H1 (cell line): ENCODE measurements at regions not wholly inside any gene's neighbourhood (a gene's known extent, or its start where the extent isn't known, plus 50 kb on each side); places are given as distances from the start of the nearest gene placed in this dataset.

Experiments used
- CTCF ChIA-PET: fragments of 300-600 bp; sonication (Branson Sonifier 250); formaldehyde crosslinking; loops from one replicate; lab custom pipeline; 2021; ENCODE audit not compliant: partially characterized antibody; lab: Charles Lee
- POLR2A ChIA-PET: fragments of 300-600 bp; sonication (Branson Sonifier 250); formaldehyde crosslinking; loops from one replicate; lab custom pipeline; 2021; ENCODE audit warnings: inconsistent platforms; ENCODE audit not compliant: partially characterized antibody; lab: Charles Lee
- DNase-seq, 2 experiments: peaks; one replicate each; pipeline versions ENCODE4 v3.0.0 to v3.0.0-alpha.2; 2010 to 2022; ENCODE audit warnings: low spot score in 2 of 2, low read depth in 1 of 2, mixed read lengths in 1 of 2
- FAIRE-seq: peaks from 2 replicates; lab custom pipeline; 2011; peaks lifted over from hg19 to GRCh38; lab: Jason Lieb, UNC
- H2AFZ ChIP-seq: 2 replicates; pipeline ENCODE4 v1.8.1; 2012; ENCODE audit warnings: low read length, inconsistent platforms
- H2AK5ac ChIP-seq: 2 replicates; pipeline ENCODE4 v1.6.1; 2013; ENCODE audit warnings: low read depth, low read length
- H2BK120ac ChIP-seq: replicated peaks from 2 replicates; pipeline ENCODE3; 2013; ENCODE audit warnings: low read depth, low read length, inconsistent platforms
- H2BK12ac ChIP-seq: 2 replicates; pipeline ENCODE4 v1.6.1; 2013; ENCODE audit warnings: low read depth, low read length
- H2BK15ac ChIP-seq: 2 replicates; pipeline ENCODE4 v1.6.1; 2013; ENCODE audit warnings: low read length
- H2BK20ac ChIP-seq: 2 replicates; pipeline ENCODE4 v1.6.1; 2013; ENCODE audit warnings: low read length
- H2BK5ac ChIP-seq: 2 replicates; pipeline ENCODE4 v1.6.1; 2013; ENCODE audit warnings: low read depth, low read length
- H3K14ac ChIP-seq: 2 replicates; pipeline ENCODE4 v1.6.1; 2013; ENCODE audit warnings: inconsistent platforms; ENCODE audit not compliant: insufficient read length
- H3K18ac ChIP-seq: 2 replicates; pipeline ENCODE4 v1.6.1; 2013; ENCODE audit warnings: low read length; ENCODE audit errors: extremely low read depth
- H3K23ac ChIP-seq: 2 replicates; pipeline ENCODE4 v1.6.1; 2013; ENCODE audit warnings: inconsistent platforms; ENCODE audit not compliant: insufficient read length
- H3K23me2 ChIP-seq: 2 replicates; pipeline ENCODE4 v1.6.1; 2013; ENCODE audit warnings: low read depth, low read length
- H3K27ac ChIP-seq: 2 replicates; pipeline ENCODE4 v1.6.1; 2011; ENCODE audit warnings: low read depth, low read length, inconsistent platforms
- H3K27me3 ChIP-seq, 4 experiments: replicated peaks in 1 of 4; 1 replicate in 1 of 4; 2 replicates in 3 of 4; pipeline versions ENCODE4 v1.6.1 to v1.8.1; 2011 to 2013; ENCODE audit warnings: low read length in 3 of 4, mild to moderate bottlenecking in 3 of 4, inconsistent platforms in 2 of 4, mixed read lengths in 2 of 4, moderate library complexity in 1 of 4; ENCODE audit not compliant: control insufficient read depth in 3 of 4, insufficient read depth in 3 of 4; ENCODE audit errors: extremely low read depth in 1 of 4
- H3K36me3 ChIP-seq, 4 experiments: 2 replicates each; pipeline versions ENCODE4 v1.6.1 to v1.8.1; 2011 to 2013; ENCODE audit warnings: mild to moderate bottlenecking in 4 of 4, low read length in 3 of 4, moderate library complexity in 2 of 4, control low read depth in 1 of 4, inconsistent platforms in 1 of 4; ENCODE audit not compliant: insufficient read depth in 4 of 4, control insufficient read depth in 2 of 4
- H3K4ac ChIP-seq: replicated peaks from 2 replicates; pipeline ENCODE3; 2013; ENCODE audit warnings: low read length, low read depth, mixed read lengths, inconsistent platforms; ENCODE audit not compliant: insufficient read length
- H3K4me1 ChIP-seq, 4 experiments: replicated peaks in 1 of 4; 1 replicate in 1 of 4; 2 replicates in 3 of 4; pipeline versions ENCODE4 v1.6.1 to v1.8.1; 2011 to 2013; ENCODE audit warnings: low read length in 3 of 4, inconsistent platforms in 2 of 4, mixed read lengths in 1 of 4; ENCODE audit not compliant: insufficient read depth in 4 of 4, control insufficient read depth in 3 of 4
- H3K4me2 ChIP-seq, 2 experiments: 2 replicates each; pipeline versions ENCODE4 v1.6.1 to v1.8.1; 2011 to 2013; ENCODE audit warnings: low read depth in 2 of 2, low read length in 2 of 2, control low read depth in 1 of 2, inconsistent platforms in 1 of 2, mild to moderate bottlenecking in 1 of 2; ENCODE audit not compliant: insufficient read depth in 1 of 2
- H3K4me3 ChIP-seq, 4 experiments: fragments of 200-600, 300-600 bp in 1 of 4; sonication (generic), shearing (Covaris generic), sonication (Bioruptor Twin) in 1 of 4; 2 replicates each; pipeline versions ENCODE4 v1.5.1 to v1.8.1; 2011 to 2016; ENCODE audit warnings: low read length in 4 of 4, low read depth in 3 of 4, control low read depth in 2 of 4, inconsistent platforms in 2 of 4, mild to moderate bottlenecking in 2 of 4, mixed read lengths in 1 of 4, moderate library complexity in 1 of 4; ENCODE audit not compliant: insufficient read depth in 2 of 4; ENCODE audit errors: extremely low read depth in 1 of 4
- H3K56ac ChIP-seq: replicated peaks from 2 replicates; pipeline ENCODE3; 2013; ENCODE audit warnings: low read depth, mild to moderate bottlenecking, mixed read lengths, low read length, inconsistent platforms; ENCODE audit not compliant: insufficient read length
- H3K79me1 ChIP-seq: 2 replicates; pipeline ENCODE4 v1.6.1; 2013; ENCODE audit warnings: low read depth, low read length, control low read depth
- H3K79me2 ChIP-seq, 2 experiments: 2 replicates each; pipeline versions ENCODE4 v1.6.1 to v1.8.1; 2012 to 2013; ENCODE audit warnings: low read length in 2 of 2, mild to moderate bottlenecking in 2 of 2, inconsistent platforms in 1 of 2; ENCODE audit not compliant: insufficient read depth in 2 of 2, control insufficient read depth in 1 of 2
- H3K9ac ChIP-seq, 4 experiments: replicated peaks in 1 of 4; 1 replicate in 1 of 4; 2 replicates in 3 of 4; pipeline versions ENCODE4 v1.6.1 to v1.8.1; 2011 to 2013; ENCODE audit warnings: low read depth in 3 of 4, low read length in 3 of 4, control low read depth in 2 of 4, mild to moderate bottlenecking in 2 of 4, moderate library complexity in 2 of 4, inconsistent platforms in 1 of 4; ENCODE audit errors: extremely low read depth in 1 of 4
- H3K9me3 ChIP-seq, 2 experiments: 2 replicates each; pipeline versions ENCODE4 v1.6.1 to v1.8.1; 2012 to 2013; ENCODE audit warnings: mild to moderate bottlenecking in 2 of 2, moderate library complexity in 2 of 2, control low read depth in 1 of 2, inconsistent platforms in 1 of 2, low read depth in 1 of 2, low read length in 1 of 2, mixed read lengths in 1 of 2; ENCODE audit not compliant: insufficient read depth in 2 of 2
- H4K20me1 ChIP-seq, 2 experiments: replicated peaks in 1 of 2; 2 replicates each; pipeline versions ENCODE3 to v1.8.1; 2011 to 2013; ENCODE audit warnings: inconsistent platforms in 2 of 2, low read length in 2 of 2, mild to moderate bottlenecking in 1 of 2; ENCODE audit not compliant: insufficient read depth in 2 of 2, control insufficient read depth in 1 of 2
- H4K5ac ChIP-seq: 2 replicates; pipeline ENCODE4 v1.6.1; 2013; ENCODE audit warnings: low read length, low read depth, mixed read lengths, inconsistent platforms; ENCODE audit not compliant: insufficient read length
- H4K8ac ChIP-seq: 2 replicates; pipeline ENCODE4 v1.8.0; 2013; ENCODE audit warnings: mild to moderate bottlenecking, moderate library complexity, low read length, inconsistent platforms; ENCODE audit not compliant: insufficient read depth; ENCODE audit errors: extremely low read depth
- H4K91ac ChIP-seq: replicated peaks from 2 replicates; pipeline ENCODE3; 2013; ENCODE audit warnings: low read length, mixed read lengths, inconsistent platforms; ENCODE audit not compliant: insufficient read length
- BACH1 ChIP-seq: IDR thresholded peaks from 2 replicates; pipeline ENCODE4 v1.6.1; 2012; ENCODE audit warnings: low read length, improper control_type of control experiment
- BCL11A ChIP-seq, 2 experiments: IDR thresholded peaks; one replicate each; pipeline ENCODE4 v1.6.1; 2011; ENCODE audit warnings: low read depth in 2 of 2, low read length in 2 of 2, mild to moderate bottlenecking in 2 of 2
- CHD2 ChIP-seq: IDR thresholded peaks from 2 replicates; pipeline ENCODE4 v1.6.1; 2012; ENCODE audit warnings: low read length, improper control_type of control experiment
- EP300 ChIP-seq, 2 experiments: IDR thresholded peaks; 1 replicate in 1 of 2; 2 replicates in 1 of 2; pipeline ENCODE4 v1.6.1; 2011 to 2012; ENCODE audit warnings: low read depth in 2 of 2, low read length in 2 of 2, mild to moderate bottlenecking in 2 of 2, borderline replicate concordance in 1 of 2, inconsistent platforms in 1 of 2, moderate library complexity in 1 of 2
- FOSL1 ChIP-seq: IDR thresholded peaks from 2 replicates; pipeline ENCODE4 v1.6.1; 2011; ENCODE audit warnings: mild to moderate bottlenecking, low read depth, low read length, moderate library complexity; ENCODE audit not compliant: insufficient read depth
- GABPA ChIP-seq: IDR thresholded peaks from 2 replicates; pipeline ENCODE4 v1.6.1; 2011; ENCODE audit warnings: mild to moderate bottlenecking, low read length, moderate library complexity, borderline replicate concordance; ENCODE audit not compliant: insufficient read depth
- KDM4A ChIP-seq: IDR thresholded peaks from one replicate; pipeline ENCODE4 v1.7.1; 2012; ENCODE audit warnings: low read depth, mild to moderate bottlenecking, moderate library complexity, low read length, inconsistent platforms; ENCODE audit not compliant: severe bottlenecking
- TAF7 ChIP-seq: optimal IDR thresholded peaks from 2 replicates; pipeline ENCODE3; 2011; ENCODE audit warnings: low read depth, mild to moderate bottlenecking, inconsistent platforms, low read length, moderate library complexity, borderline replicate concordance
- WGBS, 2 experiments: shearing (Covaris generic) in 1 of 2; methylation state at CpG; one replicate each; pipeline versions ENCODE4 v1.1.6 to v1.1.7; 2013 to 2015; ENCODE audit warnings: low lambda C conversion rate in 2 of 2, mixed read lengths in 2 of 2, inconsistent platforms in 1 of 2, low coverage in 1 of 2, missing lambda C conversion rate in 1 of 2; ENCODE audit not compliant: insufficient replicate concordance in 2 of 2, insufficient coverage in 1 of 2, insufficient read length in 1 of 2; ENCODE audit errors: extremely low coverage in 1 of 2, missing lambda C conversion rate in 1 of 2; 5-methylcytosine and 5-hydroxymethylcytosine counted together

DNA sequence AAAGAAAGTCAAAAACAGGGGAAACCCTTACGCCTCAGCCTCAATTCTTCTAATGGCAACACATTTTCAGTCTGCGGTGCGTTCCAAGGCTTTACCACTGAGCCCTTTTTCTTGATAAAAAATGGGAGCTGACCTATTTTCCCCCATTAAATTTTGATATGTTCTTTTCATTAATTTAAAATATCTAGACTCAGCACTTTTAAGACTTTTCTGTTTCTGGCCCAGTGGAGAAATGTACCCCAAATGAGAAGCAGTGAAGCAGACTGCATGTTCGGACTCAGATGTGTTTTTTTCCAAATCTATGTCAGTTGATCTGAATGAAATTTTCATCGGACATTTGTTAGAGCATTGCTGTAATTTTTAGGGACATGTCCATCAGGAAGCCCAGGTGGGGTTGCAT, 126.2 kb downstream of the SEC23IP start:
- POLR2A ChIA-PET = no interaction called here
- Histone ChIP-seq H3K4me2 (no peak overlapping the region), H4K20me1 (no peaks in the 10 kb centered on the region), H3K23ac (no peak overlapping the region), H3K4me1 (no peaks in the 10 kb centered on the region), H4K5ac (no peak overlapping the region), H3K79me2 (no peaks in the 10 kb centered on the region), H2BK5ac (no peak overlapping the region), H2AFZ (no peak overlapping the region), H3K36me3 (no peaks in the 10 kb centered on the region), H2BK12ac (no peak overlapping the region), H2BK15ac (no peak overlapping the region), H3K27ac (no peak overlapping the region), H3K18ac (no peak overlapping the region), H2BK120ac (no peak overlapping the region), H2AK5ac (no peak overlapping the region), H3K23me2 (no peaks in the 10 kb centered on the region), H3K4me3 (no peak overlapping the region), H3K9ac (no peak overlapping the region), H3K14ac (no peak overlapping the region), H4K91ac (no peak overlapping the region), H3K4ac (no peak overlapping the region), H3K79me1 (no peaks in the 10 kb centered on the region), H3K9me3 (no peaks in the 10 kb centered on the region), H3K27me3 (no peaks in the 10 kb centered on the region), H3K56ac (no peak overlapping the region), H4K8ac (no peak overlapping the region), H2BK20ac (no peak overlapping the region)
- WGBS, 2 experiments = 92% methylated on average over 5 of the region's 5 CpGs; no CpG with 5 or more reads in 1 of the 2 experiments
- CTCF ChIA-PET = no interaction called here
- DNase-seq (no peak), FAIRE-seq (no peak)
- TF ChIP-seq TAF7 (no peak), CHD2 (no peak), KDM4A (no peak), EP300 (IDR thresholded peaks at IDR 0.05; ENCODE audit: borderline replicate concordance in 1 of 2, low read depth in 2 of 2, low read length in 2 of 2) (no peak), FOSL1 (no peak), BCL11A (IDR thresholded peaks at IDR 0.05; ENCODE audit: low read depth in 2 of 2, low read length in 2 of 2) (no peak), BACH1 (no peak), GABPA (no peak)
